Testis (tissue), 2 donors: ENCODE measurements at regions not wholly inside any gene's neighbourhood (a gene's known extent, or its start where the extent isn't known, plus 50 kb on each side); places are given as distances from the start of the nearest gene placed in this dataset.

Experiments used
- POLR2A ChIP-seq: fragments of 450-650 bp; IDR thresholded peaks from one replicate; pipeline ENCODE4 v1.6.1; 2017; ENCODE audit warnings: antibody characterized with exemption, mild to moderate bottlenecking, moderate library complexity
- TF ChIP-seq, protein P1 (sequence below), 3 experiments: fragments of 450-650 bp in 2 of 3; fragments of 200-600 bp in 1 of 3; sonication (generic) in 1 of 3; IDR thresholded peaks; one replicate each; pipeline ENCODE4 v1.5.1; 2016 to 2019; ENCODE audit warnings: antibody characterized with exemption in 3 of 3, mild to moderate bottlenecking in 2 of 3, moderate library complexity in 1 of 3

DNA sequence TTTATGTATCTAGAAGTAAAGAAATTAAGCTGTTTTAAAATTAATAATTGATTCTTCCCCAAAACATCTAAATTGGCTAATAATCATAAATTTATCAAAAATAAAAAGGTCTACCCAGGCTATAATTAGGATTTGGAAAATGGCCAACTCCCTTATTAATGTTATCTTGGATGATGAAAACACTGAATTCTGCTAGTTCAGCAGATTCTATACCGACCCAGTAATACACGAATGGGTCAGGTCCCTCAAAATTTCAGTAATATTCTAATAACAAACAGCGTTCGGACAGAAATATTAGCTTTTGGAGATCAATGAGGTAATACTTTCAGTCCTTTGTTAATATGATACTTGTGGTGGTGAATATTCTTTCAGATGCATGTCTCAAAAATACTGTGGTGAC is 360.7 kb upstream of the MGMT start:
- TF ChIP-seq, protein P1, sequence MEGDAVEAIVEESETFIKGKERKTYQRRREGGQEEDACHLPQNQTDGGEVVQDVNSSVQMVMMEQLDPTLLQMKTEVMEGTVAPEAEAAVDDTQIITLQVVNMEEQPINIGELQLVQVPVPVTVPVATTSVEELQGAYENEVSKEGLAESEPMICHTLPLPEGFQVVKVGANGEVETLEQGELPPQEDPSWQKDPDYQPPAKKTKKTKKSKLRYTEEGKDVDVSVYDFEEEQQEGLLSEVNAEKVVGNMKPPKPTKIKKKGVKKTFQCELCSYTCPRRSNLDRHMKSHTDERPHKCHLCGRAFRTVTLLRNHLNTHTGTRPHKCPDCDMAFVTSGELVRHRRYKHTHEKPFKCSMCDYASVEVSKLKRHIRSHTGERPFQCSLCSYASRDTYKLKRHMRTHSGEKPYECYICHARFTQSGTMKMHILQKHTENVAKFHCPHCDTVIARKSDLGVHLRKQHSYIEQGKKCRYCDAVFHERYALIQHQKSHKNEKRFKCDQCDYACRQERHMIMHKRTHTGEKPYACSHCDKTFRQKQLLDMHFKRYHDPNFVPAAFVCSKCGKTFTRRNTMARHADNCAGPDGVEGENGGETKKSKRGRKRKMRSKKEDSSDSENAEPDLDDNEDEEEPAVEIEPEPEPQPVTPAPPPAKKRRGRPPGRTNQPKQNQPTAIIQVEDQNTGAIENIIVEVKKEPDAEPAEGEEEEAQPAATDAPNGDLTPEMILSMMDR (IDR thresholded peaks at IDR 0.05) = no peak
- TF ChIP-seq POLR2A = no peak
